Endothelial cell of umbilical vein (primary cell): ENCODE measurements at regions not wholly inside any gene's neighbourhood (a gene's known extent, or its start where the extent isn't known, plus 50 kb on each side); places are given as distances from the start of the nearest gene placed in this dataset.

Experiments used
- BruUV-seq: library from RNA; stranded (reverse); fragments of 400-500 nt; replicated peaks from 2 replicates; lab custom pipeline; 2021; lab: Mats Ljungman, UMichigan
- CTCF ChIA-PET: fragments of 300-600, 350-600 bp; sonication (Branson Sonifier 250); formaldehyde crosslinking; loops from one replicate; lab custom pipeline; 2021; ENCODE audit warnings: antibody characterized with exemption, inconsistent platforms; lab: Charles Lee
- POLR2A ChIA-PET: fragments of 300-600, 350-600 bp; sonication (Branson Sonifier 250); formaldehyde crosslinking; loops from one replicate; lab custom pipeline; 2021; ENCODE audit warnings: antibody characterized with exemption, inconsistent platforms; lab: Charles Lee
- DNase-seq: peaks from one replicate; pipeline ENCODE4 v3.0.0-alpha.2; 2011; ENCODE audit warnings: low read depth, low spot score
- FAIRE-seq: peaks from 2 replicates; lab custom pipeline; 2011; peaks lifted over from hg19 to GRCh38; lab: Jason Lieb, UNC
- H2AFZ ChIP-seq: 2 replicates; pipeline ENCODE4 v1.6.0; 2012; ENCODE audit warnings: low read depth, low read length, control low read depth, inconsistent platforms
- H3K27ac ChIP-seq: 2 replicates; pipeline ENCODE4 v1.5.1; 2011; ENCODE audit warnings: low read depth, mild to moderate bottlenecking, control low read depth, low read length, moderate library complexity; ENCODE audit not compliant: insufficient read depth
- H3K27me3 ChIP-seq, 2 experiments: 2 replicates each; pipeline versions ENCODE4 v1.6.0 to v1.6.1; 2011; ENCODE audit warnings: low read length in 2 of 2, mixed read lengths in 1 of 2; ENCODE audit not compliant: control insufficient read depth in 2 of 2, insufficient read depth in 2 of 2
- H3K36me3 ChIP-seq, 2 experiments: 2 replicates in 1 of 2; 3 replicates in 1 of 2; pipeline ENCODE4 v1.5.1; 2011; ENCODE audit warnings: low read length in 2 of 2, mild to moderate bottlenecking in 1 of 2, moderate library complexity in 1 of 2; ENCODE audit not compliant: control insufficient read depth in 2 of 2, insufficient read depth in 2 of 2; ENCODE audit errors: extremely low read depth in 1 of 2
- H3K4me1 ChIP-seq: 3 replicates; pipeline ENCODE4 v1.5.1; 2011; ENCODE audit warnings: mild to moderate bottlenecking, low read length; ENCODE audit not compliant: control insufficient read depth, insufficient read depth; ENCODE audit errors: extremely low read depth
- H3K4me2 ChIP-seq: 2 replicates; pipeline ENCODE4 v1.6.1; 2011; ENCODE audit warnings: low read length, control low read depth, mixed read lengths; ENCODE audit not compliant: insufficient read depth
- H3K4me3 ChIP-seq, 3 experiments: fragments of 200-600 bp in 1 of 3; sonication (generic), shearing (Covaris generic) in 1 of 3; replicated peaks in 1 of 3; 2 replicates each; pipeline ENCODE4 v1.5.1; 2011 to 2016; ENCODE audit warnings: control low read depth in 3 of 3, low read length in 3 of 3, mild to moderate bottlenecking in 2 of 3, inconsistent platforms in 1 of 3, low read depth in 1 of 3, moderate library complexity in 1 of 3; ENCODE audit not compliant: insufficient read depth in 1 of 3
- H3K79me2 ChIP-seq: 2 replicates; pipeline ENCODE4 v1.6.0; 2012; ENCODE audit warnings: low read length, inconsistent platforms; ENCODE audit not compliant: control insufficient read depth, insufficient read depth
- H3K9ac ChIP-seq: replicated peaks from 2 replicates; pipeline ENCODE3; 2011; ENCODE audit warnings: low read length, control low read depth; ENCODE audit not compliant: insufficient read depth; ENCODE audit errors: extremely low read depth
- H3K9me1 ChIP-seq: replicated peaks from 3 replicates; pipeline ENCODE4 v1.6.0; 2011; ENCODE audit warnings: mild to moderate bottlenecking, low read length; ENCODE audit not compliant: control insufficient read depth, insufficient read depth; ENCODE audit errors: extremely low read depth
- H3K9me3 ChIP-seq: replicated peaks from 2 replicates; pipeline ENCODE4 v1.5.1; 2012; ENCODE audit warnings: low read length, inconsistent platforms; ENCODE audit not compliant: control insufficient read depth, insufficient read depth
- H4K20me1 ChIP-seq: replicated peaks from 2 replicates; pipeline ENCODE3; 2011; ENCODE audit warnings: mild to moderate bottlenecking, low read length; ENCODE audit not compliant: control insufficient read depth, insufficient read depth; ENCODE audit errors: extremely low read depth
- CTCF ChIP-seq, 2 donors: IDR thresholded peaks; 1 replicate in 1 of 2; 2 replicates in 1 of 2; pipeline ENCODE4 v1.5.1; 2011; ENCODE audit warnings: low read length in 2 of 2, mild to moderate bottlenecking in 2 of 2, moderate library complexity in 2 of 2, control low read depth in 1 of 2, inconsistent platforms in 1 of 2, low read depth in 1 of 2; ENCODE audit not compliant: insufficient read depth in 1 of 2; ENCODE audit errors: extremely low read depth in 1 of 2
- EZH2 ChIP-seq: IDR thresholded peaks from 2 replicates; pipeline ENCODE4 v1.6.1; 2012; ENCODE audit warnings: borderline replicate concordance, low read depth, mild to moderate bottlenecking, moderate library complexity, low read length, inconsistent platforms; ENCODE audit not compliant: severe bottlenecking
- FOS ChIP-seq: IDR thresholded peaks from 2 replicates; pipeline ENCODE4 v1.6.1; 2011; ENCODE audit warnings: mild to moderate bottlenecking, low read length, moderate library complexity, borderline replicate concordance; ENCODE audit not compliant: insufficient read depth
- GATA2 ChIP-seq: IDR thresholded peaks from 2 replicates; pipeline ENCODE4 v1.7.0; 2011; ENCODE audit warnings: low read depth, mild to moderate bottlenecking, moderate library complexity, mixed read lengths, low read length; ENCODE audit not compliant: insufficient read length, insufficient read depth
- JUN ChIP-seq: IDR thresholded peaks from 2 replicates; pipeline ENCODE4 v1.6.1; 2011; ENCODE audit warnings: borderline replicate concordance, low read depth; ENCODE audit not compliant: insufficient read length, insufficient read depth
- MAX ChIP-seq: IDR thresholded peaks from 2 replicates; pipeline ENCODE4 v1.6.1; 2011; ENCODE audit not compliant: insufficient read depth, insufficient read length
- POLR2A ChIP-seq: IDR thresholded peaks from 2 replicates; pipeline ENCODE4 v1.6.1; 2012; ENCODE audit warnings: low read depth, mild to moderate bottlenecking, control low read depth, low read length
- POLR2AphosphoS5 ChIP-seq: IDR thresholded peaks from 2 replicates; pipeline ENCODE4 v1.6.1; 2012; ENCODE audit warnings: low read depth, mild to moderate bottlenecking, control low read depth, low read length, moderate library complexity; ENCODE audit not compliant: insufficient read depth
- dilution Hi-C: fragments of 300-500 bp; cut with MboI; formaldehyde crosslinking; loops from one replicate; pipeline ENCODE4 v1.15.0; 2019; ENCODE audit warnings: low sequenced_read_pairs; ENCODE audit not compliant: extremely low pct_ligation_motif_present
- intact Hi-C: fragments of 100-400 bp; cut with micrococcal nuclease; formaldehyde crosslinking; loops from one replicate; pipeline ENCODE4 v1.10.0; 2022

- H3K27me3 ChIP-seq, result no peaks in the 10 kb centered on the region
- H3K4me3 ChIP-seq, result no peak overlapping the region
- FAIRE-seq, result no peak
- TF ChIP-seq FOS (no peak), POLR2A (no peak), MAX (no peak), POLR2AphosphoS5 (no peak), GATA2 (no peak)
- no peaks in the 10 kb centered on the region for H3K79me2 ChIP-seq
- H2AFZ ChIP-seq, result no peak overlapping the region
- peaks cover 2% of the 10 kb centered on the region for H3K9me3 ChIP-seq
- no peaks in the 10 kb centered on the region for H3K9me1 ChIP-seq
- H3K27ac ChIP-seq, result no peak overlapping the region
- intact Hi-C loops, result no loop called here
- dilution Hi-C loops, result no loop called here
- CTCF ChIA-PET, result no interaction called here
- no peaks in the 10 kb centered on the region for H3K4me1 ChIP-seq
- H3K4me2 ChIP-seq, result no peak overlapping the region
- no peaks in the 10 kb centered on the region for H4K20me1 ChIP-seq
- H3K9ac ChIP-seq, result no peak overlapping the region
- POLR2A ChIA-PET, result no interaction called here
- no peak for DNase-seq
- H3K36me3 ChIP-seq, result no peaks in the 10 kb centered on the region
- BruUV-seq, result no TSS peak
Observed at GRCh38 chr22:49475253-49475652, 352.4 kb downstream of the BRD1 start.

- Histone ChIP-seq H3K4me2 (no peak overlapping the region), H3K27ac (no peak overlapping the region), H3K79me2 (no peaks in the 10 kb centered on the region), H3K4me1 (no peaks in the 10 kb centered on the region), H4K20me1 (no peaks in the 10 kb centered on the region), H3K27me3 (no peaks in the 10 kb centered on the region), H3K9ac (no peak overlapping the region), H3K9me1 (no peaks in the 10 kb centered on the region), H3K36me3 (no peaks in the 10 kb centered on the region), H3K9me3 (peaks cover 4% of the 10 kb centered on the region), H3K4me3 (no peak overlapping the region), H2AFZ (no peak overlapping the region)
- intact Hi-C loops, result no loop called here
- no TSS peak for BruUV-seq
- CTCF ChIA-PET, result no interaction called here
- no peak for TF ChIP-seq EZH2
- TF ChIP-seq FOS, result no peak
- no peak for TF ChIP-seq CTCF (IDR thresholded peaks at IDR 0.05; ENCODE audit: extremely low read depth in 1 of 2, insufficient read depth in 1 of 2, low read depth in 1 of 2, low read length in 2 of 2)
- no peak for TF ChIP-seq JUN
- no peak for TF ChIP-seq POLR2AphosphoS5
- no peak for TF ChIP-seq GATA2
- FAIRE-seq, result no peak
- dilution Hi-C loops, result no loop called here
- POLR2A ChIA-PET, result no interaction called here
- no peak for DNase-seq
Observed at GRCh38 chr22:49473286-49473685, 354.4 kb downstream of the BRD1 start.
